Esophagus muscularis mucosa (tissue), 4 donors: ENCODE measurements at regions not wholly inside any gene's neighbourhood (a gene's known extent, or its start where the extent isn't known, plus 50 kb on each side); places are given as distances from the start of the nearest gene placed in this dataset.

Experiments used
- CTCF ChIP-seq, 3 experiments: fragments of 200-600 bp in 2 of 3; fragments of 450-650 bp in 1 of 3; sonication (generic) in 2 of 3; IDR thresholded peaks; one replicate each; pipeline ENCODE4 v1.5.1; 2017 to 2019; ENCODE audit warnings: antibody characterized with exemption in 3 of 3, mild to moderate bottlenecking in 2 of 3, moderate library complexity in 1 of 3
- EP300 ChIP-seq: sonication (generic); formaldehyde crosslinking; IDR thresholded peaks from one replicate; pipeline ENCODE4 v1.6.1; 2017; ENCODE audit warnings: antibody characterized with exemption
- POLR2AphosphoS5 ChIP-seq, 2 donors: sonication (generic); formaldehyde crosslinking; IDR thresholded peaks; one replicate each; pipeline ENCODE4 v1.6.1; 2017; ENCODE audit warnings: antibody characterized with exemption in 2 of 2

GRCh38 chr5:74541381-74541781, 99.1 kb downstream of the ENC1 start:
- TF ChIP-seq POLR2AphosphoS5 (IDR thresholded peaks at IDR 0.05) (no peak), CTCF (IDR thresholded peaks at IDR 0.05) (no peak), EP300 (no peak)
